Right lobe of liver (tissue), 4 donors: ENCODE measurements at regions not wholly inside any gene's neighbourhood (a gene's known extent, or its start where the extent isn't known, plus 50 kb on each side); places are given as distances from the start of the nearest gene placed in this dataset.

Experiments
- CTCF ChIP-seq, 4 donors: fragments of 200-600 bp in 3 of 4; fragments of 450-650 bp in 1 of 4; IDR thresholded peaks; one replicate each; pipeline versions ENCODE4 v1.5.1 to v1.8.0; 2016 to 2022; ENCODE audit warnings: antibody characterized with exemption in 4 of 4, mild to moderate bottlenecking in 2 of 4
- POLR2A ChIP-seq: fragments of 450-650 bp; IDR thresholded peaks from one replicate; pipeline ENCODE4 v1.6.1; 2017; ENCODE audit warnings: antibody characterized with exemption, mild to moderate bottlenecking
- donor health status: DM: no; HTN: no; CAD: no.
- donor health status: DM: no; HTN: no; CAD: no.
- donor health status: DM: no; HTN: yes; CAD: no.

DNA sequence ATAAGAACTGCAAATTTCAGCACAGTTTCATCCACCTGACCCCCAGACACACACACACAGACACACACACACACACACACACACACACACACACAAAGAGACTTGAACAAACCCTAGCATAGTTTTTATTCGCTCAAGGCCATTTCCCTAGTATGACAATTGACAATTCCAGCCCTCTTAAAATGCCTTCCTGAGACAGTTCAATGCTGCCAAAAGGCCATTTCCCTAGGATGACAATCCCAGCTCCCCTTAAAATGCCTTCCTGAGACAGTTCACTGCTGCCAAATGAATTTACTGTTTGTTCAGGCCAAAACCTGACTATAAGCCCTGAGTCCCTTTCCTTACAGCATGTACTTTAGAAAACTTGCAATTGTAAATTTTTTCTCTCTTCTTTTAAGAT lies 259.5 kb upstream of the SLC7A11 start:
- TF ChIP-seq CTCF (IDR thresholded peaks at IDR 0.05) (no peak), POLR2A (no peak)
